ENCODE measurements at regions not wholly inside any gene's neighbourhood (a gene's known extent, or its start where the extent isn't known, plus 50 kb on each side); places are given as distances from the start of the nearest gene placed in this dataset.

GRCh38 chr2:172275239-172275638 is 152.1 kb upstream of the ITGA6 start:
- peaks cover 3% of the 10 kb centered on the region for H3K4me1 Mint-ChIP-seq
- no peaks in the 10 kb centered on the region for H3K36me3 Mint-ChIP-seq (ENCODE audit: low read depth)
- peaks cover 9% of the 10 kb centered on the region for H3K27me3 Mint-ChIP-seq
- no peak for ATAC-seq (replicated peaks)
- no peak overlapping the region for H3K27ac Mint-ChIP-seq
- no peak overlapping the region for H3K4me3 Mint-ChIP-seq
- no peaks in the 10 kb centered on the region for H3K9me3 Mint-ChIP-seq

- Mint-ChIP-seq H3K36me3 (ENCODE audit: low read depth) (no peaks in the 10 kb centered on the region), H3K4me3 (no peak overlapping the region), H3K27me3 (peaks cover 9% of the 10 kb centered on the region), H3K4me1 (no peaks in the 10 kb centered on the region), H3K9me3 (no peaks in the 10 kb centered on the region), H3K27ac (no peak overlapping the region)
- ATAC-seq (replicated peaks) = no peak
Measured at GRCh38 chr2:172276961-172277360, 150.4 kb upstream of the ITGA6 start.

- no peak for ATAC-seq (replicated peaks)
- Mint-ChIP-seq H3K9me3 (no peaks in the 10 kb centered on the region), H3K4me1 (no peaks in the 10 kb centered on the region), H3K27me3 (peaks cover 9% of the 10 kb centered on the region), H3K36me3 (ENCODE audit: low read depth) (no peaks in the 10 kb centered on the region), H3K4me3 (no peak overlapping the region), H3K27ac (no peak overlapping the region)
Measured at GRCh38 chr2:172278667-172279066, 148.7 kb upstream of the ITGA6 start.

GRCh38 chr2:172279214-172279613 is 148.2 kb upstream of the ITGA6 start:
- no peak for ATAC-seq (replicated peaks)
- Mint-ChIP-seq H3K4me3 (no peak overlapping the region), H3K36me3 (ENCODE audit: low read depth) (no peaks in the 10 kb centered on the region), H3K9me3 (no peaks in the 10 kb centered on the region), H3K27me3 (peaks cover 9% of the 10 kb centered on the region), H3K27ac (peak overlapping the region; percentile 21), H3K4me1 (no peaks in the 10 kb centered on the region)

- Mint-ChIP-seq H3K27me3 (peaks cover 9% of the 10 kb centered on the region), H3K36me3 (ENCODE audit: low read depth) (no peaks in the 10 kb centered on the region), H3K4me3 (no peak overlapping the region), H3K4me1 (no peaks in the 10 kb centered on the region), H3K9me3 (no peaks in the 10 kb centered on the region), H3K27ac (peak overlapping the region; percentile 21)
- no peak for ATAC-seq (replicated peaks)
Measured at GRCh38 chr2:172279813-172280212, 147.6 kb upstream of the ITGA6 start.

GRCh38 chr2:172280571-172281361 is 146.6 kb upstream of the ITGA6 start:
- Mint-ChIP-seq H3K36me3 (ENCODE audit: low read depth) (no peaks in the 10 kb centered on the region), H3K27ac (no peak overlapping the region), H3K4me3 (no peak overlapping the region), H3K27me3 (peaks cover 9% of the 10 kb centered on the region), H3K9me3 (no peaks in the 10 kb centered on the region), H3K4me1 (peaks cover 5% of the 10 kb centered on the region)
- no peak for ATAC-seq (replicated peaks)

GRCh38 chr2:172281648-172282570 is 145.5 kb upstream of the ITGA6 start:
- Mint-ChIP-seq H3K27me3 (peaks cover 4% of the 10 kb centered on the region), H3K27ac (no peak overlapping the region), H3K4me3 (no peak overlapping the region), H3K9me3 (no peaks in the 10 kb centered on the region), H3K4me1 (peaks cover 8% of the 10 kb centered on the region), H3K36me3 (ENCODE audit: low read depth) (no peaks in the 10 kb centered on the region)
- no peak for ATAC-seq (replicated peaks)

- H3K27me3 Mint-ChIP-seq = peaks cover 4% of the 10 kb centered on the region
- H3K4me1 Mint-ChIP-seq = peaks cover 8% of the 10 kb centered on the region
- no peak for ATAC-seq (replicated peaks)
- no peaks in the 10 kb centered on the region for H3K36me3 Mint-ChIP-seq (ENCODE audit: low read depth)
- H3K9me3 Mint-ChIP-seq = no peaks in the 10 kb centered on the region
- H3K27ac Mint-ChIP-seq = no peak overlapping the region
- no peak overlapping the region for H3K4me3 Mint-ChIP-seq
Measured at GRCh38 chr2:172282944-172283343, 144.4 kb upstream of the ITGA6 start.

GRCh38 chr2:172283476-172283875 is 143.9 kb upstream of the ITGA6 start:
- Mint-ChIP-seq H3K27ac (no peak overlapping the region), H3K27me3 (peaks cover 4% of the 10 kb centered on the region), H3K4me1 (peaks cover 8% of the 10 kb centered on the region), H3K36me3 (ENCODE audit: low read depth) (no peaks in the 10 kb centered on the region), H3K4me3 (no peak overlapping the region), H3K9me3 (no peaks in the 10 kb centered on the region)
- no peak for ATAC-seq (replicated peaks)

GRCh38 chr2:172284209-172284608 is 143.2 kb upstream of the ITGA6 start:
- peaks cover 4% of the 10 kb centered on the region for H3K27me3 Mint-ChIP-seq
- no peaks in the 10 kb centered on the region for H3K36me3 Mint-ChIP-seq (ENCODE audit: low read depth)

GRCh38 chr2:172285010-172285621 is 142.3 kb upstream of the ITGA6 start:
- Mint-ChIP-seq H3K27me3 (no peaks in the 10 kb centered on the region), H3K27ac (peak overlapping the region; percentile 4), H3K4me3 (peak overlapping the region; percentile 24), H3K4me1 (peaks cover 8% of the 10 kb centered on the region), H3K36me3 (ENCODE audit: low read depth) (no peaks in the 10 kb centered on the region), H3K9me3 (no peaks in the 10 kb centered on the region)
- no peak for ATAC-seq (replicated peaks)

More at GRCh38 chr2:172284209-172284608, 143.2 kb upstream of the ITGA6 start:
- no peak overlapping the region for H3K4me3 Mint-ChIP-seq
- no peak for ATAC-seq (replicated peaks)
- H3K4me1 Mint-ChIP-seq = peaks cover 8% of the 10 kb centered on the region
- H3K27ac Mint-ChIP-seq = no peak overlapping the region
- no peaks in the 10 kb centered on the region for H3K9me3 Mint-ChIP-seq

GRCh38 chr2:172285760-172286159 is 141.6 kb upstream of the ITGA6 start:
- ATAC-seq (replicated peaks) = no peak
- Mint-ChIP-seq H3K9me3 (no peaks in the 10 kb centered on the region), H3K4me1 (peaks cover 8% of the 10 kb centered on the region), H3K27ac (peak overlapping the region; percentile 4), H3K4me3 (peak overlapping the region; percentile 24), H3K27me3 (no peaks in the 10 kb centered on the region), H3K36me3 (ENCODE audit: low read depth) (no peaks in the 10 kb centered on the region)

- no peaks in the 10 kb centered on the region for H3K36me3 Mint-ChIP-seq (ENCODE audit: low read depth)
- no peaks in the 10 kb centered on the region for H3K9me3 Mint-ChIP-seq
- H3K27ac Mint-ChIP-seq = no peak overlapping the region
- H3K27me3 Mint-ChIP-seq = peaks cover 4% of the 10 kb centered on the region
- no peak for ATAC-seq (replicated peaks)
- no peak overlapping the region for H3K4me3 Mint-ChIP-seq
- H3K4me1 Mint-ChIP-seq = peaks cover 12% of the 10 kb centered on the region
Measured at GRCh38 chr2:172287190-172287589, 140.2 kb upstream of the ITGA6 start.

- Mint-ChIP-seq H3K36me3 (ENCODE audit: low read depth) (no peaks in the 10 kb centered on the region), H3K9me3 (no peaks in the 10 kb centered on the region)
Measured at GRCh38 chr2:172287605-172288315, 139.6 kb upstream of the ITGA6 start.

More at GRCh38 chr2:172287605-172288315, 139.6 kb upstream of the ITGA6 start:
- Mint-ChIP-seq H3K27me3 (peaks cover 4% of the 10 kb centered on the region), H3K4me1 (peaks cover 12% of the 10 kb centered on the region), H3K27ac (no peak overlapping the region), H3K4me3 (no peak overlapping the region)
- ATAC-seq (replicated peaks) = no peak

All from activated T-helper 17 cell treated with anti-CD3 and anti-CD28 coated beads, Interleukin-2, amount 50 U/mL, for 72 hours (primary cell).